ENCODE measurements at regions not wholly inside any gene's neighbourhood (a gene's known extent, or its start where the extent isn't known, plus 50 kb on each side); places are given as distances from the start of the nearest gene placed in this dataset.

- no peak for TF ChIP-seq CTCF (conservative IDR thresholded peaks at IDR 0.05)
- TF ChIP-seq EZH2 (IDR thresholded peaks at IDR 0.05; ENCODE audit: low read depth): no peak
Measured at GRCh38 chr6:18567380-18567779, 180.2 kb downstream of the RNF144B start.

All from PC-9 (cell line).